ENCODE measurements at regions not wholly inside any gene's neighbourhood (a gene's known extent, or its start where the extent isn't known, plus 50 kb on each side); places are given as distances from the start of the nearest gene placed in this dataset.

DNA sequence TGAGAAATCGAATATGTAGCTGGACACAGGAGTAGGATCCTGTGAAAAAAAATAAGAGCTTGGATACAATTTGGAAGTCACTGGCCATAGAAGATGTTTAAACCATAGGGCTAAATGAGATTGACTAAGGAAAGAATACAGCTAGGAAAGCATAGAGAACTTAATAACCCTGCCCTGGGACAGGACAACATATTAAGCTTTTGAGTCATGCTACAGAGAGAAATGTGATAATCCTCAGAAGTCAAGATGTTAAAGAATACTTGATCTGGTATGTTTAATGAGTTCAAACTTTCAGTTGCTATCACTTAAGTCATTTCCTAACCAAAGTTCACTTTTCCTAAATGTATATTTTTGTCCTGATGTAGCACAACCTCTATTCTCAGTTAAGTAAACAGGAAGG, 154.6 kb upstream of the TSHZ2 start:
- TF ChIP-seq, protein P1, sequence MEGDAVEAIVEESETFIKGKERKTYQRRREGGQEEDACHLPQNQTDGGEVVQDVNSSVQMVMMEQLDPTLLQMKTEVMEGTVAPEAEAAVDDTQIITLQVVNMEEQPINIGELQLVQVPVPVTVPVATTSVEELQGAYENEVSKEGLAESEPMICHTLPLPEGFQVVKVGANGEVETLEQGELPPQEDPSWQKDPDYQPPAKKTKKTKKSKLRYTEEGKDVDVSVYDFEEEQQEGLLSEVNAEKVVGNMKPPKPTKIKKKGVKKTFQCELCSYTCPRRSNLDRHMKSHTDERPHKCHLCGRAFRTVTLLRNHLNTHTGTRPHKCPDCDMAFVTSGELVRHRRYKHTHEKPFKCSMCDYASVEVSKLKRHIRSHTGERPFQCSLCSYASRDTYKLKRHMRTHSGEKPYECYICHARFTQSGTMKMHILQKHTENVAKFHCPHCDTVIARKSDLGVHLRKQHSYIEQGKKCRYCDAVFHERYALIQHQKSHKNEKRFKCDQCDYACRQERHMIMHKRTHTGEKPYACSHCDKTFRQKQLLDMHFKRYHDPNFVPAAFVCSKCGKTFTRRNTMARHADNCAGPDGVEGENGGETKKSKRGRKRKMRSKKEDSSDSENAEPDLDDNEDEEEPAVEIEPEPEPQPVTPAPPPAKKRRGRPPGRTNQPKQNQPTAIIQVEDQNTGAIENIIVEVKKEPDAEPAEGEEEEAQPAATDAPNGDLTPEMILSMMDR (conservative IDR thresholded peaks at IDR 0.05; ENCODE audit: low read length): no peak
- TF ChIP-seq EZH2phosphoT487 (IDR thresholded peaks at IDR 0.05; ENCODE audit: borderline replicate concordance, low read depth, low read length): no peak
